Lung (tissue), 11 donors: ENCODE measurements at regions not wholly inside any gene's neighbourhood (a gene's known extent, or its start where the extent isn't known, plus 50 kb on each side); places are given as distances from the start of the nearest gene placed in this dataset.

Source experiments
- ATAC-seq: fragments of 200-7000 bp; cut with Tn5 transposase; one replicate; pipeline ENCODE4 v1.9.1; 2020; ENCODE audit warnings: moderate number of reproducible peaks; ENCODE audit not compliant: insufficient read depth, low FRiP score
- DNase-seq, 3 donors: peaks; one replicate each; pipeline ENCODE4 v3.0.0-alpha.2; 2013 to 2017
- H3K27ac ChIP-seq, 2 donors: one replicate each; pipeline ENCODE4 v1.5.1; 2013; ENCODE audit warnings: mild to moderate bottlenecking in 2 of 2, moderate library complexity in 2 of 2, control low read depth in 1 of 2, inconsistent platforms in 1 of 2, low read depth in 1 of 2, low read length in 1 of 2
- H3K27me3 ChIP-seq, 3 donors: one replicate each; pipeline ENCODE4 v1.5.1; 2013; ENCODE audit warnings: low read length in 2 of 3; ENCODE audit not compliant: control insufficient read depth in 3 of 3, insufficient read depth in 3 of 3
- H3K36me3 ChIP-seq, 4 donors: one replicate each; pipeline ENCODE4 v1.5.1; 2013; ENCODE audit warnings: low read length in 4 of 4, mild to moderate bottlenecking in 1 of 4, moderate library complexity in 1 of 4; ENCODE audit not compliant: control insufficient read depth in 4 of 4, insufficient read depth in 4 of 4
- H3K4me1 ChIP-seq, 5 donors: one replicate each; pipeline ENCODE4 v1.5.1; 2013; ENCODE audit warnings: low read length in 5 of 5, mild to moderate bottlenecking in 2 of 5, moderate library complexity in 1 of 5; ENCODE audit not compliant: control insufficient read depth in 5 of 5, insufficient read depth in 5 of 5
- H3K4me3 ChIP-seq: one replicate; pipeline ENCODE4 v1.5.1; 2013; ENCODE audit warnings: mild to moderate bottlenecking, control low read depth, moderate library complexity
- H3K9ac ChIP-seq, 2 donors: one replicate each; pipeline ENCODE4 v1.5.1; 2013; ENCODE audit warnings: low read length in 2 of 2, control low read depth in 1 of 2; ENCODE audit not compliant: insufficient read depth in 1 of 2
- H3K9me3 ChIP-seq, 4 donors: one replicate each; pipeline ENCODE4 v1.5.1; 2013; ENCODE audit warnings: low read length in 3 of 4, mild to moderate bottlenecking in 1 of 4, moderate library complexity in 1 of 4; ENCODE audit not compliant: control insufficient read depth in 4 of 4, insufficient read depth in 3 of 4
- WGBS, 2 donors: extraction: QIAGEN DNeasy Blood & Tissue Kit; methylation state at CpG; one replicate each; pipeline ENCODE4 v1.1.7; 2013; 5-methylcytosine and 5-hydroxymethylcytosine counted together
- TF ChIP-seq, protein P1 (sequence below): IDR thresholded peaks from 2 replicates; pipeline ENCODE4 v1.5.1; 2012; ENCODE audit warnings: mild to moderate bottlenecking; ENCODE audit errors: control extremely low read depth, extremely low read depth
- donor health status: control.
- donor health status: control.
- donor health status: Bipolar disorder and iron deficiency.
- donor health status: healthy.
- donor health status: DM: yes; HTN: yes; CAD: no.

DNA sequence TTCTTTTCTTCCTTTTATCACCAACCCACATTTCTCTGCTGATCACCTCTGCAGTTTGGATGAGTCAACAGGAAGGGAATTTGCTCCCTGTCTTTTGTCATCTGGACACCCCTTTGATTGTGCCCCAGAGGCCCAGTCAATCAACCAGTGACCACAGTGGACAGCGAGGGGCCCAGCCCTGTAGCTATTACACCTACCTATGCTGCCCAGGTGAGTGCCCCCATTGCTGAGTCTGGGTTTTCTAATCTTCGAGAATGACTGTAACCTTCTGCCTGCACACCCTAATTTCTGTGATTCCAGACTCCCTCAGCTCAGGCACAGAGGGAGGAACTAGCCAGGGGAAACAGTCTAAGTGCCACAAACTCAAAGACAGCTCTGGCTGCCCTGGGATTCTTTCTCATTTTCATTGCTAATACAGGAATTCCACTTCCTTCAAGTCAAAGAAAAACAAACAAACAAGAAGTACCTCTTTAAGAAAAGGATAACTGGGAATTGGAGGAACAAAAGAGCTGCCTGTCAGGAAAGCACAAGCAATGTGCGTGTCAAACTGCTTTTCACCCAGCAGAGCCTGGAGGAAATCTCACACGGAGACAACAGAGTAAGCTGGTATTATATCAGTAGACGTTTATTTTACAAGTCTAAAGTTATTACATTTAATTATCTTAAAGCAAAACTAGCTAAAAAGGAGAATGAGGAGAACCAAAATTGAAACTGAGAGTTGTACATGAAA, 311.1 kb downstream of the AJAP1 start:
- Histone ChIP-seq H3K4me3 (no peak overlapping the region), H3K36me3 (no peaks in the 10 kb centered on the region), H3K4me1 (no peaks in the 10 kb centered on the region), H3K9me3 (no peaks in the 10 kb centered on the region), H3K27me3 (peaks cover 0 to 7% (median 0%) of the 10 kb centered on the region in 3 donors), H3K9ac (no peak overlapping the region), H3K27ac (no peak overlapping the region)
- no peak for ATAC-seq
- DNase-seq, result no peak
- TF ChIP-seq, protein P1, sequence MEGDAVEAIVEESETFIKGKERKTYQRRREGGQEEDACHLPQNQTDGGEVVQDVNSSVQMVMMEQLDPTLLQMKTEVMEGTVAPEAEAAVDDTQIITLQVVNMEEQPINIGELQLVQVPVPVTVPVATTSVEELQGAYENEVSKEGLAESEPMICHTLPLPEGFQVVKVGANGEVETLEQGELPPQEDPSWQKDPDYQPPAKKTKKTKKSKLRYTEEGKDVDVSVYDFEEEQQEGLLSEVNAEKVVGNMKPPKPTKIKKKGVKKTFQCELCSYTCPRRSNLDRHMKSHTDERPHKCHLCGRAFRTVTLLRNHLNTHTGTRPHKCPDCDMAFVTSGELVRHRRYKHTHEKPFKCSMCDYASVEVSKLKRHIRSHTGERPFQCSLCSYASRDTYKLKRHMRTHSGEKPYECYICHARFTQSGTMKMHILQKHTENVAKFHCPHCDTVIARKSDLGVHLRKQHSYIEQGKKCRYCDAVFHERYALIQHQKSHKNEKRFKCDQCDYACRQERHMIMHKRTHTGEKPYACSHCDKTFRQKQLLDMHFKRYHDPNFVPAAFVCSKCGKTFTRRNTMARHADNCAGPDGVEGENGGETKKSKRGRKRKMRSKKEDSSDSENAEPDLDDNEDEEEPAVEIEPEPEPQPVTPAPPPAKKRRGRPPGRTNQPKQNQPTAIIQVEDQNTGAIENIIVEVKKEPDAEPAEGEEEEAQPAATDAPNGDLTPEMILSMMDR, result no peak
- 21 to 26% methylated on average over 5 of the region's 5 CpGs for WGBS, 2 donors

DNA sequence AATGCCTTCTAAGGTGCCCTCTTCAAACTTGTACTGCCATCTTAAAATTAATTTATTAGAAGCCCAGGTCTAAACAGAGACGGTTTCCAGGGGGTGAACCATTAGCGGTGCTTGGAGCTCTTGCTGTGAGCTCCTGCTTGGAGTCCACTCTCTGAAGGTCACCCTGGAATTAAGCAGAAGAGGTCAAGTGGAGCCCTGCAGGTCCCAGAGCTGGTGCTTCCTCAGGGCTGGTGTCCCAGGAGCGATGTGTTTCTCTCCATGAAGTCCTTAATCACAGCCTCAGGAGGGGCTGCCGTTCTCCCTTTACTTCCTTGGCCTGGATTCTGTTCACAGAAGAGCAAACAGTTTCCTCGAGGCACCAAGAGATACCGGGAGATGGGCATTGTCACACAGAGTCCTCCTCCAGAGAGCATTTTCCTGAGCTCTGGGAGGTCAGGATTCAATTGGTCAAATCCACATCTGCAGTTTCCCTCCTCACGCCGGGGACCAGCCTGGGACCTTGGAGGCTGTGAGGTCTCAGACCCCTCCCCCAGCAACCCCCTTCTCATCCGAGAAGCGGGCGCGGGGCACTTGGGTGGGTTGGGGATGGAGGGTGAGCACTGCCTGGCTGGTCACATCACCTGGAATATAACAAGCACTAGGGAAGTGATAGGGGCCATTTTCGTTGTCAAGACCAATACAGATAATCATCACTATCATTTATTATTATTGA, 310.4 kb downstream of the AJAP1 start:
- 63 to 65% methylated on average over 13 of the region's 13 CpGs for WGBS, 2 donors
- H3K36me3 ChIP-seq, result no peaks in the 10 kb centered on the region
- TF ChIP-seq, protein P1, result no peak

DNA sequence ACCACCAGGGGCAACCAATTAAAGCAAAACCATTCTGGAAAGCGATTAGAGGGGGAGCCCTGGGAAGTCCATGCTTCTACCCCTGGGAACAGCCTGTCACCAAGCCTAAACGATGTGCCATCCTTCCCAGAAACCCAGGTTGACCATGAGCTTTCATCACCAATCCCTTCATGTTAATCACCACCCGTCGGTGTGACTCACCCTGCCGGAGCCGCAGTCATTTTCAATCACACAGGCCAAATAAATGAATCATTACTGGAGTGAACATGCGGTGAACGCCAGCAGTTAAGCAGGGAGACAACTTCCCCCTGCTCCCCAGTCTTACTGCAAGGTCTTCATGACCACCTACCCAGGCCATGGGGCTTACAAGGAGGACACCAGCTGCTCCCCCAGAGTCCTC, 308.8 kb downstream of the AJAP1 start:
- no peak for DNase-seq

More for the DNA sequence above, 310.4 kb downstream of the AJAP1 start:
- Histone ChIP-seq H3K27ac (no peak overlapping the region), H3K9ac (no peak overlapping the region), H3K4me3 (no peak overlapping the region), H3K9me3 (no peaks in the 10 kb centered on the region), H3K27me3 (peaks cover 0 to 7% (median 0%) of the 10 kb centered on the region in 3 donors), H3K4me1 (no peaks in the 10 kb centered on the region)
- ATAC-seq (no peak), DNase-seq (no peak)

More for the DNA sequence above, 308.8 kb downstream of the AJAP1 start:
- TF ChIP-seq, protein P1, result no peak
- no peaks in the 10 kb centered on the region for H3K9me3 ChIP-seq
- H3K4me1 ChIP-seq, result no peaks in the 10 kb centered on the region
- H3K36me3 ChIP-seq, result no peaks in the 10 kb centered on the region
- ATAC-seq, result no peak
- no peak overlapping the region for H3K9ac ChIP-seq
- H3K4me3 ChIP-seq, result no peak overlapping the region
- peaks cover 0 to 7% (median 0%) of the 10 kb centered on the region in 3 donors for H3K27me3 ChIP-seq
- H3K27ac ChIP-seq, result no peak overlapping the region
- WGBS, 2 donors, result 85 to 86% methylated on average over 8 of the region's 8 CpGs
